ENCODE measurements at regions not wholly inside any gene's neighbourhood (a gene's known extent, or its start where the extent isn't known, plus 50 kb on each side); places are given as distances from the start of the nearest gene placed in this dataset.

GRCh38 chr6:163752446-163752845, 337.9 kb downstream of the QKI start:
- TF ChIP-seq, protein P1, sequence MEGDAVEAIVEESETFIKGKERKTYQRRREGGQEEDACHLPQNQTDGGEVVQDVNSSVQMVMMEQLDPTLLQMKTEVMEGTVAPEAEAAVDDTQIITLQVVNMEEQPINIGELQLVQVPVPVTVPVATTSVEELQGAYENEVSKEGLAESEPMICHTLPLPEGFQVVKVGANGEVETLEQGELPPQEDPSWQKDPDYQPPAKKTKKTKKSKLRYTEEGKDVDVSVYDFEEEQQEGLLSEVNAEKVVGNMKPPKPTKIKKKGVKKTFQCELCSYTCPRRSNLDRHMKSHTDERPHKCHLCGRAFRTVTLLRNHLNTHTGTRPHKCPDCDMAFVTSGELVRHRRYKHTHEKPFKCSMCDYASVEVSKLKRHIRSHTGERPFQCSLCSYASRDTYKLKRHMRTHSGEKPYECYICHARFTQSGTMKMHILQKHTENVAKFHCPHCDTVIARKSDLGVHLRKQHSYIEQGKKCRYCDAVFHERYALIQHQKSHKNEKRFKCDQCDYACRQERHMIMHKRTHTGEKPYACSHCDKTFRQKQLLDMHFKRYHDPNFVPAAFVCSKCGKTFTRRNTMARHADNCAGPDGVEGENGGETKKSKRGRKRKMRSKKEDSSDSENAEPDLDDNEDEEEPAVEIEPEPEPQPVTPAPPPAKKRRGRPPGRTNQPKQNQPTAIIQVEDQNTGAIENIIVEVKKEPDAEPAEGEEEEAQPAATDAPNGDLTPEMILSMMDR (IDR thresholded peaks at IDR 0.05 in 4 of 5, conservative IDR thresholded peaks at IDR 0.05 in 1 of 5) = no peak
- TF ChIP-seq POLR2A (IDR thresholded peaks at IDR 0.05) = no peak

Measured in gastrocnemius medialis (tissue), 4 donors.